ENCODE measurements at regions not wholly inside any gene's neighbourhood (a gene's known extent, or its start where the extent isn't known, plus 50 kb on each side); places are given as distances from the start of the nearest gene placed in this dataset.

- CTCF ChIA-PET, result interaction anchor here (1.2 to 1.6 kb wide), 2 partner anchors 8 to 17 kb away, joined by 3 read pairs; no protein-coding TSS in a partner anchor
- DNase-seq (ENCODE audit: low read depth, low spot score), result no peak
- H3K4me3 ChIP-seq (ENCODE audit: low read depth, low read length), result no peak overlapping the region
- POLR2A ChIA-PET, result no interaction called here
- no peak overlapping the region for H3K27ac ChIP-seq (ENCODE audit: low read depth, low read length)
- TF ChIP-seq CTCF (IDR thresholded peaks at IDR 0.05; ENCODE audit: low read depth, low read length), result no peak
- no peaks in the 10 kb centered on the region for H3K27me3 ChIP-seq (ENCODE audit: control insufficient read depth, insufficient read depth, low read length)
- no peaks in the 10 kb centered on the region for H3K9me3 ChIP-seq (ENCODE audit: control insufficient read depth, insufficient read depth, low read length)
Measured at GRCh38 chr9:115980976-115981375, 172.6 kb upstream of the PAPPA start.

DNA sequence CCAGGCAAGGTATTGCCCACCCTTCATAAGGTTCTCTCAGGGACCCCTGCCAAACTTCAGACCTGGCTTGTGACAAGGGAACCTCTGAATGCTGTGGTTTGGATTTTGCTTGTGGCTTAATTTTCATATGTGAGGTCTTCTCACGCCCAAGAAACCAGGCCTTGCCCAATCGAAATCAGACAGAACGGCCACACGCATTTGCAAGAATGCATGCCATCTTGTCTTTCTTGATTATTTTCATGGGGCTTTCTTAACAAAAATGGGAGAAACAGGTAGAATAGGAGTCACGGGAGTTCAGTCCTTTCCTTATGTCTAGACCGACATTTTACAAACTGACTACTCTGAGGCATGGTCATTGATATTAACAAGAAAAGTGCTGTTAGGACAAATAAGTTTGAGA lies 170.2 kb upstream of the PAPPA start:
- no peak for TF ChIP-seq CTCF (IDR thresholded peaks at IDR 0.05; ENCODE audit: low read depth, low read length)
- POLR2A ChIA-PET, result no interaction called here
- CTCF ChIA-PET, result no interaction called here

GRCh38 chr9:115985657-115986056 lies 167.9 kb upstream of the PAPPA start:
- TF ChIP-seq CTCF (IDR thresholded peaks at IDR 0.05; ENCODE audit: low read depth, low read length), result no peak
- Histone ChIP-seq H3K27ac (ENCODE audit: low read depth, low read length) (no peak overlapping the region), H3K4me3 (ENCODE audit: low read depth, low read length) (no peak overlapping the region), H3K9me3 (ENCODE audit: control insufficient read depth, insufficient read depth, low read length) (no peaks in the 10 kb centered on the region), H3K27me3 (ENCODE audit: control insufficient read depth, insufficient read depth, low read length) (no peaks in the 10 kb centered on the region)
- POLR2A ChIA-PET, result interaction anchor here (0.6 to 1.1 kb wide), 3 partner anchors 41 to 169 kb away, joined by 3 to 7 read pairs (median 4); partner anchors contain the start of gene PAPPA
- CTCF ChIA-PET, result no interaction called here
- no peak for DNase-seq (ENCODE audit: low read depth, low spot score)

More for the DNA sequence above, 170.2 kb upstream of the PAPPA start:
- Histone ChIP-seq H3K4me3 (ENCODE audit: low read depth, low read length) (no peak overlapping the region), H3K9me3 (ENCODE audit: control insufficient read depth, insufficient read depth, low read length) (no peaks in the 10 kb centered on the region), H3K27ac (ENCODE audit: low read depth, low read length) (no peak overlapping the region), H3K27me3 (ENCODE audit: control insufficient read depth, insufficient read depth, low read length) (no peaks in the 10 kb centered on the region)
- DNase-seq (ENCODE audit: low read depth, low spot score), result no peak

GRCh38 chr9:115986508-115986907 lies 167.1 kb upstream of the PAPPA start:
- no peak overlapping the region for H3K27ac ChIP-seq (ENCODE audit: low read depth, low read length)
- POLR2A ChIA-PET, result no interaction called here
- DNase-seq (ENCODE audit: low read depth, low spot score), result no peak

DNA sequence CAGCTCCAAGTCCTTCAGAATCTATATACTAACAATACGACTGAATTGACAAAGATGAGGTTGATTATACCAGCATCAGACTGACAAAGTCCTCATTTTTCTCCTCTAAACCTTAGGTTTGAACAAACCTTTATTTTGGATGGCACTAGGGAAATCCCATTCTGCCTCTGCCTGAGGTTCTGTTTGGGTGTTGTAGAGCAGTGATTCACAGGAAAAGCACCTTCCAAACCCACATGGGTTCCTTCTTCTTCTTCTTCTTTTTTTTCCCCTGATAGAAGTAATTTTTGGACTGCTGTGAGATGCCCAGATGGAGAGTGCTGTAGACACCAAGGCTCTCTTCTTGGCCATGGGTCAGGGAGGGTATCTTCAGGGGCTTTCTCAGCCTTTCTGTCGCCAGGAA lies 164.9 kb upstream of the PAPPA start:
- no peaks in the 10 kb centered on the region for H3K27me3 ChIP-seq (ENCODE audit: control insufficient read depth, insufficient read depth, low read length)
- CTCF ChIA-PET, result no interaction called here
- H3K4me3 ChIP-seq (ENCODE audit: low read depth, low read length), result no peak overlapping the region
- POLR2A ChIA-PET, result no interaction called here
- TF ChIP-seq CTCF (IDR thresholded peaks at IDR 0.05; ENCODE audit: low read depth, low read length), result no peak
- no peaks in the 10 kb centered on the region for H3K9me3 ChIP-seq (ENCODE audit: control insufficient read depth, insufficient read depth, low read length)
- no peak for DNase-seq (ENCODE audit: low read depth, low spot score)
- H3K27ac ChIP-seq (ENCODE audit: low read depth, low read length), result no peak overlapping the region

More at GRCh38 chr9:115986508-115986907, 167.1 kb upstream of the PAPPA start:
- Histone ChIP-seq H3K27me3 (ENCODE audit: control insufficient read depth, insufficient read depth, low read length) (no peaks in the 10 kb centered on the region), H3K4me3 (ENCODE audit: low read depth, low read length) (no peak overlapping the region), H3K9me3 (ENCODE audit: control insufficient read depth, insufficient read depth, low read length) (no peaks in the 10 kb centered on the region)
- CTCF ChIA-PET, result no interaction called here
- TF ChIP-seq CTCF (IDR thresholded peaks at IDR 0.05; ENCODE audit: low read depth, low read length), result no peak
